ENCODE measurements at regions not wholly inside any gene's neighbourhood (a gene's known extent, or its start where the extent isn't known, plus 50 kb on each side); places are given as distances from the start of the nearest gene placed in this dataset.

- TF ChIP-seq CTCF (conservative IDR thresholded peaks at IDR 0.05; ENCODE audit: low read depth in 2 of 2) (no peak), JUNB (IDR thresholded peaks at IDR 0.05; ENCODE audit: unreplicated experiment) (no peak), NANOG (IDR thresholded peaks at IDR 0.05; ENCODE audit: borderline replicate concordance) (no peak)
Measured at GRCh38 chr13:94880463-94880862, 168.1 kb upstream of the SOX21 start.
